GM23248 (cell line): ENCODE measurements at regions not wholly inside any gene's neighbourhood (a gene's known extent, or its start where the extent isn't known, plus 50 kb on each side); places are given as distances from the start of the nearest gene placed in this dataset.

Source experiments
- EZH2 ChIP-seq: fragments of 200-600 bp; sonication (generic); IDR thresholded peaks from 2 replicates; pipeline ENCODE4 v1.6.1; 2018; ENCODE audit warnings: antibody characterized with exemption, mild to moderate bottlenecking; ENCODE audit not compliant: insufficient read depth, poor library complexity, severe bottlenecking
- EZH2phosphoT487 ChIP-seq: fragments of 200-600 bp; sonication (generic); IDR thresholded peaks from 2 replicates; pipeline ENCODE4 v1.6.1; 2018; ENCODE audit warnings: antibody characterized with exemption, moderate library complexity, mild to moderate bottlenecking, low read depth; ENCODE audit not compliant: insufficient read depth

DNA sequence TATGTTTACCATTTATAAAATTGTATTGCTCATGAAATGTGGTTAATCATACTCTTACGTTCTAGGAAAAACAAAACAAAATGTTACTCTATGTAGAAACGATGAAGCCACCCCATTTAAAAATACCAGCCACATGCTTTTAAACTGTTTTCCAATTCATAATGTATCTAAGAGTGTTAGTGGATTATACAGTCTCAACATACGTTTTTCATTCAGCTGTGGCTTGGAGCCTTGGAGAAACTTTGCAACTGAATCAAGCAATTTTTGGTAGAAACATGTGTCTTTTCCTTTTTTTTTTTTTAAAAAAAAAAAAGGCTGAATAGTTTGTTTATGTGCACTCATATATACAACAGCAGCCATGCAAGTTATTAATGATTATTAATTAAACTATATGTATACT is 378.0 kb upstream of the SEMA3D start:
- TF ChIP-seq EZH2phosphoT487, result no peak
- no peak for TF ChIP-seq EZH2
